ENCODE measurements at regions not wholly inside any gene's neighbourhood (a gene's known extent, or its start where the extent isn't known, plus 50 kb on each side); places are given as distances from the start of the nearest gene placed in this dataset.

GRCh38 chr11:15882876-15883454 is 473.4 kb downstream of the SOX6 start:
- ATAC-seq: no peak
- Histone ChIP-seq H3K9ac (ENCODE audit: low read length) (no peak overlapping the region), H2AFZ (ENCODE audit: low read length) (no peak overlapping the region)

GRCh38 chr11:15883455-15883920 is 472.9 kb downstream of the SOX6 start:
- Histone ChIP-seq H3K27me3 (ENCODE audit: low read length) (no peaks in the 10 kb centered on the region; the same call in 1 of the 2 replicates), H3K9me2 (replicated peaks; ENCODE audit: low read length) (no peaks in the 10 kb centered on the region), H3K79me2 (ENCODE audit: low read length) (no peaks in the 10 kb centered on the region), H3K36me3 (ENCODE audit: low read depth, low read length) (no peaks in the 10 kb centered on the region), H3K4me1 (ENCODE audit: insufficient read depth, low read length) (no peaks in the 10 kb centered on the region), H3K27ac (ENCODE audit: low read length) (no peak overlapping the region), H2AFZ (ENCODE audit: low read length) (no peak overlapping the region), H3K9ac (ENCODE audit: low read length) (no peak overlapping the region), H3K9me3 (ENCODE audit: low read length) (no peaks in the 10 kb centered on the region), H3K4me2 (ENCODE audit: low read length) (no peak overlapping the region), H4K20me1 (ENCODE audit: low read length) (no peaks in the 10 kb centered on the region), H3F3A (ENCODE audit: low read length, unreplicated experiment) (no peaks in the 10 kb centered on the region), H3K4me3 (ENCODE audit: low read length) (no peak overlapping the region)
- intact Hi-C loops (cut with micrococcal nuclease): no loop called here
- ChIA-PET POLR2A (ENCODE audit: unreplicated experiment) (no interaction called here), CTCF (no interaction called here)
- ATAC-seq: no peak
- TF ChIP-seq EZH2 (IDR thresholded peaks at IDR 0.05; ENCODE audit: low read length, unreplicated experiment) (no peak), EZH2phosphoT487 (IDR thresholded peaks at IDR 0.05; ENCODE audit: borderline replicate concordance, low read length) (no peak), CTCF (conservative IDR thresholded peaks at IDR 0.05; ENCODE audit: low read depth, low read length) (no peak)
- no peak for DNase-seq
- no TSS peak for BruUV-seq (replicated peaks)

More at GRCh38 chr11:15882876-15883454, 473.4 kb downstream of the SOX6 start:
- POLR2A ChIA-PET (ENCODE audit: unreplicated experiment): no interaction called here
- Histone ChIP-seq H3F3A (ENCODE audit: low read length, unreplicated experiment) (no peaks in the 10 kb centered on the region), H3K4me3 (ENCODE audit: low read length) (no peak overlapping the region), H3K4me1 (ENCODE audit: insufficient read depth, low read length) (no peaks in the 10 kb centered on the region), H4K20me1 (ENCODE audit: low read length) (no peaks in the 10 kb centered on the region), H3K9me2 (replicated peaks; ENCODE audit: low read length) (no peaks in the 10 kb centered on the region), H3K4me2 (ENCODE audit: low read length) (no peak overlapping the region), H3K27ac (ENCODE audit: low read length) (no peak overlapping the region), H3K9me3 (ENCODE audit: low read length) (no peaks in the 10 kb centered on the region), H3K27me3 (ENCODE audit: low read length) (no peaks in the 10 kb centered on the region; the same call in 1 of the 2 replicates), H3K36me3 (ENCODE audit: low read depth, low read length) (no peaks in the 10 kb centered on the region), H3K79me2 (ENCODE audit: low read length) (no peaks in the 10 kb centered on the region)
- no peak for DNase-seq
- CTCF ChIA-PET: no interaction called here
- TF ChIP-seq EZH2 (IDR thresholded peaks at IDR 0.05; ENCODE audit: low read length, unreplicated experiment): no peak
- TF ChIP-seq CTCF (conservative IDR thresholded peaks at IDR 0.05; ENCODE audit: low read depth, low read length): no peak
- no peak for TF ChIP-seq EZH2phosphoT487 (IDR thresholded peaks at IDR 0.05; ENCODE audit: borderline replicate concordance, low read length)
- BruUV-seq (replicated peaks): no TSS peak
- intact Hi-C loops (cut with micrococcal nuclease): no loop called here

GRCh38 chr11:15884141-15884540 is 472.2 kb downstream of the SOX6 start:
- intact Hi-C loops (cut with micrococcal nuclease): no loop called here
- Histone ChIP-seq H2AFZ (ENCODE audit: low read length) (no peak overlapping the region), H3K27me3 (ENCODE audit: low read length) (no peaks in the 10 kb centered on the region; the same call in 1 of the 2 replicates), H3F3A (ENCODE audit: low read length, unreplicated experiment) (no peaks in the 10 kb centered on the region), H3K9ac (ENCODE audit: low read length) (no peak overlapping the region), H4K20me1 (ENCODE audit: low read length) (no peaks in the 10 kb centered on the region), H3K4me1 (ENCODE audit: insufficient read depth, low read length) (no peaks in the 10 kb centered on the region), H3K36me3 (ENCODE audit: low read depth, low read length) (no peaks in the 10 kb centered on the region), H3K9me3 (ENCODE audit: low read length) (no peaks in the 10 kb centered on the region), H3K9me2 (replicated peaks; ENCODE audit: low read length) (no peaks in the 10 kb centered on the region), H3K4me2 (ENCODE audit: low read length) (no peak overlapping the region), H3K4me3 (ENCODE audit: low read length) (no peak overlapping the region), H3K79me2 (ENCODE audit: low read length) (no peaks in the 10 kb centered on the region), H3K27ac (ENCODE audit: low read length) (no peak overlapping the region)
- ATAC-seq (no peak), DNase-seq (no peak)
- ChIA-PET CTCF (no interaction called here), POLR2A (ENCODE audit: unreplicated experiment) (no interaction called here)
- BruUV-seq (replicated peaks): no TSS peak
- no peak for TF ChIP-seq EZH2phosphoT487 (IDR thresholded peaks at IDR 0.05; ENCODE audit: borderline replicate concordance, low read length)
- no peak for TF ChIP-seq CTCF (conservative IDR thresholded peaks at IDR 0.05; ENCODE audit: low read depth, low read length)
